CD4-positive, alpha-beta memory T cell (primary cell): ENCODE measurements at regions not wholly inside any gene's neighbourhood (a gene's known extent, or its start where the extent isn't known, plus 50 kb on each side); places are given as distances from the start of the nearest gene placed in this dataset.

Experiments used
- CTCF ChIA-PET: fragments of 350-600 bp; sonication (Branson Sonifier 250); formaldehyde crosslinking; loops from one replicate; lab custom pipeline; 2021; ENCODE audit warnings: inconsistent platforms; ENCODE audit not compliant: partially characterized antibody; lab: Charles Lee
- POLR2A ChIA-PET: fragments of 350-600 bp; sonication (Branson Sonifier 250); formaldehyde crosslinking; loops from one replicate; lab custom pipeline; 2021; ENCODE audit not compliant: partially characterized antibody; lab: Charles Lee
- DNase-seq, 5 donors: peaks; one replicate each; pipeline versions ENCODE4 v3.0.0 to v3.0.0-alpha.2; 2020 to 2022; ENCODE audit warnings: mixed read lengths in 1 of 5
- H3K27ac ChIP-seq: one replicate; pipeline ENCODE4 v1.7.0; 2013; ENCODE audit warnings: low read depth, low read length
- H3K27me3 ChIP-seq: 2 replicates; pipeline ENCODE4 v1.7.0; 2013; ENCODE audit warnings: mild to moderate bottlenecking, low read length, moderate library complexity; ENCODE audit not compliant: insufficient read depth
- H3K36me3 ChIP-seq: 2 replicates; pipeline ENCODE4 v1.7.0; 2013; ENCODE audit warnings: mild to moderate bottlenecking, low read length, moderate library complexity; ENCODE audit not compliant: insufficient read depth
- H3K4me1 ChIP-seq: 2 replicates; pipeline ENCODE4 v1.7.0; 2013; ENCODE audit warnings: mild to moderate bottlenecking, low read length, moderate library complexity; ENCODE audit not compliant: insufficient read depth
- H3K4me3 ChIP-seq, 2 donors: one replicate each; pipeline ENCODE4 v1.7.0; 2013; ENCODE audit warnings: low read length in 2 of 2, mild to moderate bottlenecking in 1 of 2
- H3K9me3 ChIP-seq, 2 donors: one replicate each; pipeline ENCODE4 v1.7.0; 2013; ENCODE audit warnings: low read length in 2 of 2, control low read depth in 1 of 2; ENCODE audit not compliant: control insufficient read depth in 1 of 2
- H3K27ac Mint-ChIP-seq, 7 donors: one replicate each; pipeline ENCODE4 v1.8.0; 2020 to 2021; ENCODE audit warnings: mixed read lengths in 7 of 7, mild to moderate bottlenecking in 6 of 7, inconsistent platforms in 3 of 7, moderate library complexity in 3 of 7
- H3K27me3 Mint-ChIP-seq, 2 donors: one replicate each; pipeline ENCODE4 v1.8.0; 2020 to 2021; ENCODE audit warnings: mixed read lengths in 2 of 2
- H3K36me3 Mint-ChIP-seq, 2 donors: one replicate each; pipeline ENCODE4 v1.8.0; 2020 to 2021; ENCODE audit warnings: mixed read lengths in 2 of 2, inconsistent platforms in 1 of 2, mild to moderate bottlenecking in 1 of 2
- H3K4me1 Mint-ChIP-seq, 4 donors: one replicate each; pipeline ENCODE4 v1.8.0; 2020 to 2021; ENCODE audit warnings: mixed read lengths in 4 of 4, mild to moderate bottlenecking in 1 of 4
- H3K4me3 Mint-ChIP-seq, 8 donors: one replicate each; pipeline ENCODE4 v1.8.0; 2020 to 2021; ENCODE audit warnings: mixed read lengths in 8 of 8, mild to moderate bottlenecking in 7 of 8, moderate library complexity in 6 of 8, inconsistent platforms in 3 of 8
- H3K9me3 Mint-ChIP-seq, 8 donors: one replicate each; pipeline ENCODE4 v1.8.0; 2020 to 2021; ENCODE audit warnings: mixed read lengths in 8 of 8, mild to moderate bottlenecking in 5 of 8, inconsistent platforms in 3 of 8, moderate library complexity in 1 of 8
- intact Hi-C: fragments of 100-400 bp; cut with micrococcal nuclease; formaldehyde crosslinking; loops from one replicate; pipeline ENCODE4 v1.15.1; 2023

GRCh38 chr7:26078437-26079336 is 73.3 kb upstream of the NFE2L3 start:
- H3K27ac Mint-ChIP-seq: no peak overlapping the region
- no peaks in the 10 kb centered on the region for H3K36me3 Mint-ChIP-seq
- CTCF ChIA-PET: interaction anchor here (0.6 to 15.8 kb wide), 33 partner anchors 9 to 1081 kb away, joined by 3 to 288 read pairs (median 6); partner anchors contain the start of genes CBX3 and NFE2L3
- no peaks in the 10 kb centered on the region for H3K9me3 Mint-ChIP-seq
- DNase-seq: peak; percentile 73 to 82 (median 75)
- peaks cover 15% of the 10 kb centered on the region for H3K27me3 ChIP-seq
- peaks cover 8% of the 10 kb centered on the region for H3K4me1 ChIP-seq
- H3K27ac ChIP-seq: no peak overlapping the region
- intact Hi-C loops: loop anchor here (1.0 to 5.0 kb wide), 5 partner anchors 34 to 589 kb away; no protein-coding TSS in a partner anchor
- POLR2A ChIA-PET: interaction anchor here (0.8 to 1.4 kb wide), 6 partner anchors 89 to 291 kb away, joined by 3 read pairs; partner anchors contain the start of genes CBX3 and HNRNPA2B1
- peaks cover 0 to 10% (median under 1%) of the 10 kb centered on the region in 4 donors for H3K4me1 Mint-ChIP-seq
- peak overlapping the region in 5 of 8 donors; percentile 21 to 65 (median 46) for H3K4me3 Mint-ChIP-seq
- H3K27me3 Mint-ChIP-seq: peaks cover 20 to 46% of the 10 kb centered on the region in 2 donors
- no peaks in the 10 kb centered on the region for H3K36me3 ChIP-seq
- H3K4me3 ChIP-seq: no peak overlapping the region
- H3K9me3 ChIP-seq: no peaks in the 10 kb centered on the region

- intact Hi-C loops: no loop called here
- H3K27me3 Mint-ChIP-seq: peaks cover 16 to 32% of the 10 kb centered on the region in 2 donors
- POLR2A ChIA-PET: interaction anchor here (0.8 kb wide), 1 partner anchor 111 kb away, joined by 3 read pairs; no protein-coding TSS in a partner anchor
- no peak overlapping the region for H3K27ac Mint-ChIP-seq
- Histone ChIP-seq H3K36me3 (no peaks in the 10 kb centered on the region), H3K27me3 (peaks cover 15% of the 10 kb centered on the region), H3K4me3 (no peak overlapping the region), H3K27ac (no peak overlapping the region), H3K4me1 (peaks cover 8% of the 10 kb centered on the region), H3K9me3 (no peaks in the 10 kb centered on the region)
- no peak overlapping the region for H3K4me3 Mint-ChIP-seq
- CTCF ChIA-PET: interaction anchor here (0.6 to 15.8 kb wide), 6 partner anchors 8 to 288 kb away, joined by 3 to 288 read pairs (median 4); no protein-coding TSS in a partner anchor
- peaks cover 0 to 10% (median under 1%) of the 10 kb centered on the region in 4 donors for H3K4me1 Mint-ChIP-seq
- H3K9me3 Mint-ChIP-seq: no peaks in the 10 kb centered on the region
- no peak for DNase-seq
- H3K36me3 Mint-ChIP-seq: no peaks in the 10 kb centered on the region
These were observed 70.4 kb upstream of the NFE2L3 start for GRCh38 chr7:26081638-26082037.

- H3K9me3 Mint-ChIP-seq: no peaks in the 10 kb centered on the region
- CTCF ChIA-PET: interaction anchor here (0.8 to 15.8 kb wide), 9 partner anchors 7 to 287 kb away, joined by 3 to 288 read pairs (median 4); partner anchors contain the start of gene SNX10
These were observed 68.9 kb upstream of the NFE2L3 start for GRCh38 chr7:26083113-26083512.

GRCh38 chr7:26084418-26084817 is 67.6 kb upstream of the NFE2L3 start:
- H3K9me3 Mint-ChIP-seq: no peaks in the 10 kb centered on the region
- no peaks in the 10 kb centered on the region for H3K4me1 ChIP-seq
- H3K9me3 ChIP-seq: no peaks in the 10 kb centered on the region
- H3K4me1 Mint-ChIP-seq: peaks cover 0 to 2% (median under 1%) of the 10 kb centered on the region in 4 donors
- H3K36me3 Mint-ChIP-seq: no peaks in the 10 kb centered on the region
- ChIA-PET CTCF (interaction anchor here (1.7 to 15.8 kb wide), 2 partner anchors 14 to 280 kb away, joined by 4 to 288 read pairs; no protein-coding TSS in a partner anchor), POLR2A (interaction anchor here (0.7 to 3.7 kb wide), 3 partner anchors 105 to 117 kb away, joined by 3 to 14 read pairs (median 3); partner anchors contain the start of genes CBX3 and HNRNPA2B1)
- no peak for DNase-seq
- H3K4me3 ChIP-seq: no peak overlapping the region
- H3K36me3 ChIP-seq: no peaks in the 10 kb centered on the region
- H3K27ac ChIP-seq: no peak overlapping the region
- peaks cover 2% of the 10 kb centered on the region for H3K27me3 ChIP-seq
- intact Hi-C loops: no loop called here
- peak overlapping the region in 1 of 7 donors; percentile 32 for H3K27ac Mint-ChIP-seq
- H3K27me3 Mint-ChIP-seq: peaks cover 8 to 16% of the 10 kb centered on the region in 2 donors
- H3K4me3 Mint-ChIP-seq: no peak overlapping the region

More at GRCh38 chr7:26083113-26083512, 68.9 kb upstream of the NFE2L3 start:
- H3K27ac ChIP-seq: no peak overlapping the region
- POLR2A ChIA-PET: interaction anchor here (0.5 to 3.7 kb wide), 3 partner anchors 106 to 116 kb away, joined by 3 to 14 read pairs (median 6); partner anchors contain the start of gene HNRNPA2B1
- H3K36me3 ChIP-seq: no peaks in the 10 kb centered on the region
- no peak overlapping the region for H3K4me3 ChIP-seq
- H3K9me3 ChIP-seq: no peaks in the 10 kb centered on the region
- intact Hi-C loops: no loop called here
- peaks cover 16 to 26% of the 10 kb centered on the region in 2 donors for H3K27me3 Mint-ChIP-seq
- H3K4me3 Mint-ChIP-seq: no peak overlapping the region
- peaks cover 8% of the 10 kb centered on the region for H3K4me1 ChIP-seq
- peaks cover 13% of the 10 kb centered on the region for H3K27me3 ChIP-seq
- H3K4me1 Mint-ChIP-seq: peaks cover 0 to 10% (median under 1%) of the 10 kb centered on the region in 4 donors
- no peaks in the 10 kb centered on the region for H3K36me3 Mint-ChIP-seq
- DNase-seq: no peak
- H3K27ac Mint-ChIP-seq: no peak overlapping the region

GRCh38 chr7:26085771-26086170 is 66.2 kb upstream of the NFE2L3 start:
- Mint-ChIP-seq H3K4me3 (no peak overlapping the region), H3K27ac (no peak overlapping the region), H3K4me1 (peaks cover under 1 to 2% (median under 1%) of the 10 kb centered on the region in 4 donors), H3K9me3 (no peaks in the 10 kb centered on the region), H3K36me3 (no peaks in the 10 kb centered on the region), H3K27me3 (peaks cover 0 to 11% of the 10 kb centered on the region in 2 donors)
- CTCF ChIA-PET: interaction anchor here (1.8 to 15.8 kb wide), 3 partner anchors 113 to 284 kb away, joined by 4 to 288 read pairs (median 35); no protein-coding TSS in a partner anchor
- POLR2A ChIA-PET: interaction anchor here (3.7 kb wide), 1 partner anchor 114 kb away, joined by 14 read pairs; the partner anchor contains the start of gene HNRNPA2B1
- Histone ChIP-seq H3K4me1 (no peaks in the 10 kb centered on the region), H3K27me3 (no peaks in the 10 kb centered on the region), H3K27ac (no peak overlapping the region), H3K36me3 (no peaks in the 10 kb centered on the region), H3K4me3 (no peak overlapping the region), H3K9me3 (no peaks in the 10 kb centered on the region)
- no peak for DNase-seq
- intact Hi-C loops: no loop called here

- intact Hi-C loops: no loop called here
These were observed 64.5 kb upstream of the NFE2L3 start for GRCh38 chr7:26087321-26088091.

More at GRCh38 chr7:26087321-26088091, 64.5 kb upstream of the NFE2L3 start:
- H3K27me3 Mint-ChIP-seq: peaks cover 0 to 4% of the 10 kb centered on the region in 2 donors
- H3K36me3 Mint-ChIP-seq: no peaks in the 10 kb centered on the region
- H3K27ac Mint-ChIP-seq: no peak overlapping the region
- no peaks in the 10 kb centered on the region for H3K9me3 Mint-ChIP-seq
- ChIA-PET POLR2A (interaction anchor here (7.2 kb wide), 1 partner anchor 112 kb away, joined by 69 read pairs; the partner anchor contains the start of genes CBX3 and HNRNPA2B1), CTCF (interaction anchor here (0.6 to 15.8 kb wide), 9 partner anchors 7 to 1738 kb away, joined by 3 to 288 read pairs (median 7); no protein-coding TSS in a partner anchor)
- Histone ChIP-seq H3K36me3 (no peaks in the 10 kb centered on the region), H3K27ac (no peak overlapping the region), H3K9me3 (no peaks in the 10 kb centered on the region), H3K4me1 (no peaks in the 10 kb centered on the region), H3K27me3 (no peaks in the 10 kb centered on the region), H3K4me3 (no peak overlapping the region)
- no peak for DNase-seq
- no peak overlapping the region for H3K4me3 Mint-ChIP-seq
- peaks cover 4 to 15% (median 11%) of the 10 kb centered on the region in 4 donors for H3K4me1 Mint-ChIP-seq
